DOHH2 (cell line): ENCODE measurements at regions not wholly inside any gene's neighbourhood (a gene's known extent, or its start where the extent isn't known, plus 50 kb on each side); places are given as distances from the start of the nearest gene placed in this dataset.
A peak's percentile ranks its signal among the peaks of the same experiment; 100 is the strongest.

Source experiments
- H3F3A ChIP-seq: fragments of 200-600 bp; sonication (generic), shearing (Covaris generic); 2 replicates; pipeline ENCODE4 v1.6.0; 2016; ENCODE audit warnings: antibody characterized with exemption, mild to moderate bottlenecking; ENCODE audit not compliant: control insufficient read depth, insufficient read depth
- H3K27ac ChIP-seq: fragments of 200-600 bp; sonication (generic); 2 replicates; pipeline ENCODE4 v1.5.1; 2014; ENCODE audit warnings: low read depth, mild to moderate bottlenecking, low read length, moderate library complexity
- H3K27me3 ChIP-seq: fragments of 200-600 bp; sonication (generic); 2 replicates; pipeline ENCODE4 v1.6.1; 2014; ENCODE audit warnings: mild to moderate bottlenecking, low read length, mixed read lengths; ENCODE audit not compliant: control insufficient read depth
- H3K36me3 ChIP-seq: fragments of 200-600 bp; sonication (generic); 2 replicates; pipeline ENCODE4 v1.6.1; 2014; ENCODE audit warnings: mild to moderate bottlenecking, low read length, moderate library complexity, mixed read lengths; ENCODE audit not compliant: control insufficient read depth
- H3K4me1 ChIP-seq: fragments of 200-600 bp; sonication (generic); 2 replicates; pipeline ENCODE4 v1.6.1; 2014; ENCODE audit warnings: mild to moderate bottlenecking, low read length, mixed read lengths; ENCODE audit not compliant: control insufficient read depth
- H3K4me2 ChIP-seq: fragments of 200-600 bp; sonication (generic); 2 replicates; pipeline ENCODE4 v1.6.0; 2014; ENCODE audit warnings: mild to moderate bottlenecking, low read length, moderate library complexity
- H3K4me3 ChIP-seq: fragments of 200-600 bp; sonication (generic); 2 replicates; pipeline ENCODE4 v1.5.1; 2014; ENCODE audit warnings: mild to moderate bottlenecking, low read length, mixed read lengths
- H3K79me2 ChIP-seq: fragments of 200-600 bp; sonication (generic); 2 replicates; pipeline ENCODE4 v1.6.1; 2014; ENCODE audit warnings: mild to moderate bottlenecking, low read length, mixed read lengths; ENCODE audit not compliant: control insufficient read depth
- H3K9me2 ChIP-seq: fragments of 200-600 bp; sonication (generic); replicated peaks from 2 replicates; pipeline ENCODE4 v1.6.1; 2014; ENCODE audit warnings: mild to moderate bottlenecking, low read length, mixed read lengths; ENCODE audit not compliant: control insufficient read depth
- H3K9me3 ChIP-seq: fragments of 200-600 bp; sonication (generic); 2 replicates; pipeline ENCODE4 v1.6.1; 2014; ENCODE audit warnings: antibody characterized with exemption, low read length, mixed read lengths; ENCODE audit not compliant: control insufficient read depth, insufficient read depth
- H4K20me1 ChIP-seq: fragments of 200-600 bp; sonication (generic); 2 replicates; pipeline ENCODE4 v1.6.0; 2014; ENCODE audit warnings: low read depth, mild to moderate bottlenecking, antibody characterized with exemption, low read length, moderate library complexity; ENCODE audit not compliant: control insufficient read depth, insufficient read depth
- CTCF ChIP-seq: fragments of 200-600 bp; sonication (generic); IDR thresholded peaks from one replicate; pipeline ENCODE4 v1.5.1; 2014; ENCODE audit warnings: antibody characterized with exemption, mild to moderate bottlenecking, low read depth, low read length; ENCODE audit not compliant: poor library complexity, severe bottlenecking
- EZH2phosphoT487 ChIP-seq: fragments of 200-600 bp; sonication (generic); IDR thresholded peaks from 2 replicates; pipeline ENCODE4 v1.6.1; 2017; ENCODE audit warnings: borderline replicate concordance, mild to moderate bottlenecking, antibody characterized with exemption, low read length, moderate library complexity, mixed read lengths

GRCh38 chr1:47708658-47709018 lies 270.8 kb downstream of the FOXD2 start:
- Histone ChIP-seq H3K27ac (no peak overlapping the region), H3K9me3 (no peaks in the 10 kb centered on the region), H3K9me2 (no peaks in the 10 kb centered on the region), H3K4me1 (no peaks in the 10 kb centered on the region), H4K20me1 (no peaks in the 10 kb centered on the region), H3F3A (no peaks in the 10 kb centered on the region), H3K79me2 (no peaks in the 10 kb centered on the region), H3K4me2 (no peak overlapping the region), H3K36me3 (no peaks in the 10 kb centered on the region), H3K4me3 (no peak overlapping the region), H3K27me3 (peaks cover 64% of the 10 kb centered on the region)
- TF ChIP-seq CTCF (no peak), EZH2phosphoT487 (no peak)

- Histone ChIP-seq H3K79me2 (no peaks in the 10 kb centered on the region), H3K4me2 (no peak overlapping the region), H3K9me2 (no peaks in the 10 kb centered on the region), H3F3A (no peaks in the 10 kb centered on the region), H3K9me3 (no peaks in the 10 kb centered on the region), H4K20me1 (no peaks in the 10 kb centered on the region), H3K27me3 (peaks cover 64% of the 10 kb centered on the region), H3K27ac (no peak overlapping the region), H3K4me1 (no peaks in the 10 kb centered on the region), H3K36me3 (no peaks in the 10 kb centered on the region), H3K4me3 (no peak overlapping the region)
- TF ChIP-seq EZH2phosphoT487 (peak; percentile 66), CTCF (peak; percentile 16)
These were observed 271.4 kb downstream of the FOXD2 start for GRCh38 chr1:47709019-47709871.

- Histone ChIP-seq H3K27me3 (peaks cover 64% of the 10 kb centered on the region), H3K4me2 (0 out of 2 replicates have a peak overlapping the region, but pooled peaks have one; percentile 11), H3K9me3 (no peaks in the 10 kb centered on the region), H4K20me1 (no peaks in the 10 kb centered on the region), H3K79me2 (no peaks in the 10 kb centered on the region), H3F3A (no peaks in the 10 kb centered on the region), H3K36me3 (no peaks in the 10 kb centered on the region), H3K27ac (no peak overlapping the region), H3K9me2 (no peaks in the 10 kb centered on the region), H3K4me3 (no peak overlapping the region), H3K4me1 (no peaks in the 10 kb centered on the region)
- TF ChIP-seq CTCF = no peak
- no peak for TF ChIP-seq EZH2phosphoT487
These were observed 272.0 kb downstream of the FOXD2 start for GRCh38 chr1:47709872-47710231.
